Osteoblast (primary cell): ENCODE measurements at regions not wholly inside any gene's neighbourhood (a gene's known extent, or its start where the extent isn't known, plus 50 kb on each side); places are given as distances from the start of the nearest gene placed in this dataset.

Experiments
- DNase-seq: peaks from one replicate; pipeline ENCODE4 v3.0.0; 2011; ENCODE audit warnings: low spot score, mixed read lengths; ENCODE audit not compliant: insufficient read length; ENCODE audit errors: missing footprints
- H2AFZ ChIP-seq: 2 replicates; pipeline ENCODE4 v1.6.0; 2011; ENCODE audit warnings: mild to moderate bottlenecking, low read length
- H3K27ac ChIP-seq: 2 replicates; pipeline ENCODE4 v1.5.1; 2011; ENCODE audit warnings: mild to moderate bottlenecking, low read depth, low read length, moderate library complexity
- H3K27me3 ChIP-seq: 2 replicates; pipeline ENCODE4 v1.6.0; 2012; ENCODE audit warnings: mild to moderate bottlenecking, control low read depth, inconsistent platforms, low read length, moderate library complexity; ENCODE audit not compliant: insufficient read depth
- H3K36me3 ChIP-seq: 2 replicates; pipeline ENCODE4 v1.5.1; 2011; ENCODE audit warnings: mild to moderate bottlenecking, low read length, control low read depth, moderate library complexity; ENCODE audit not compliant: insufficient read depth
- H3K4me1 ChIP-seq: 2 replicates; pipeline ENCODE4 v1.5.1; 2011; ENCODE audit warnings: mild to moderate bottlenecking, low read length, control low read depth, moderate library complexity; ENCODE audit not compliant: insufficient read depth
- H3K4me2 ChIP-seq: 2 replicates; pipeline ENCODE4 v1.6.0; 2011; ENCODE audit warnings: mild to moderate bottlenecking, low read length; ENCODE audit not compliant: insufficient read depth
- H3K4me3 ChIP-seq: fragments of 200-600 bp; sonication (generic); 3 replicates; pipeline ENCODE4 v1.5.1; 2012; ENCODE audit warnings: mild to moderate bottlenecking, low read length, inconsistent platforms; ENCODE audit not compliant: insufficient read depth
- H3K79me2 ChIP-seq: 2 replicates; pipeline ENCODE4 v1.6.0; 2012; ENCODE audit warnings: mild to moderate bottlenecking, low read length, control low read depth, inconsistent platforms; ENCODE audit not compliant: insufficient read depth
- H3K9me3 ChIP-seq: 2 replicates; pipeline ENCODE4 v1.5.1; 2011; ENCODE audit warnings: low read depth, low read length, control low read depth
- H4K20me1 ChIP-seq: 2 replicates; pipeline ENCODE4 v1.6.0; 2012; ENCODE audit warnings: mild to moderate bottlenecking, low read length, control low read depth; ENCODE audit not compliant: insufficient read depth
- CTCF ChIP-seq: IDR thresholded peaks from 2 replicates; pipeline ENCODE4 v1.5.1; 2011; ENCODE audit warnings: mild to moderate bottlenecking, low read depth, low read length, moderate library complexity; ENCODE audit errors: extremely low read depth

GRCh38 chr7:33842150-33842549 is 63.2 kb upstream of the BMPER start:
- no peaks in the 10 kb centered on the region for H3K36me3 ChIP-seq
- no peak for DNase-seq
- no peaks in the 10 kb centered on the region for H4K20me1 ChIP-seq
- peaks cover 12% of the 10 kb centered on the region for H3K4me1 ChIP-seq
- H3K4me3 ChIP-seq = no peak overlapping the region
- no peak overlapping the region for H2AFZ ChIP-seq
- H3K27ac ChIP-seq = no peak overlapping the region
- no peak for TF ChIP-seq CTCF
- H3K27me3 ChIP-seq = no peaks in the 10 kb centered on the region
- H3K79me2 ChIP-seq = no peaks in the 10 kb centered on the region
- H3K4me2 ChIP-seq = no peak overlapping the region
- H3K9me3 ChIP-seq = no peaks in the 10 kb centered on the region

GRCh38 chr7:33845991-33846509 is 59.3 kb upstream of the BMPER start:
- Histone ChIP-seq H4K20me1 (no peaks in the 10 kb centered on the region), H2AFZ (peak overlapping the region; percentile 23), H3K4me1 (peaks cover 16% of the 10 kb centered on the region), H3K27me3 (no peaks in the 10 kb centered on the region), H3K4me2 (peak overlapping the region; percentile 5), H3K4me3 (no peak overlapping the region), H3K9me3 (no peaks in the 10 kb centered on the region), H3K79me2 (no peaks in the 10 kb centered on the region), H3K27ac (no peak overlapping the region), H3K36me3 (no peaks in the 10 kb centered on the region)
- no peak for DNase-seq
- TF ChIP-seq CTCF = no peak

DNA sequence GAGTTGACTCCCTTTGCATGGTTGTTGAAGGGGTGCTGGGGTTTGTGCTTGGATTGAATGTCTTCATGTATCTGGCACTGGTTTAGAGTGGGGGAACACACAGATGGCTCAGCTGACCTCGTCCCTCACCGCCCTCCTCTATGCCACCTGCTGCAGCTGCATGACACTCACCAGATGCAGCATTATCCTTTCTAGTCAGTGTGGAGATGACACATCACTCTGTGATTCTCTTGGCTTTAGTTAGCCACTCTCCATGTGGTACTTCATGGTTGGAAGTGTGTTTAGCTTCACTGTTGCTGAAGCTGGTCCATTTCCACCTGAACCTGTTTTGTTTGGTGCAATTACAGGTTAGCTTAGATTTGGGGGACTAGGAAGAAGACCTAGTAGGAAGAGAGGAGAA is 56.3 kb upstream of the BMPER start:
- Histone ChIP-seq H3K9me3 (no peaks in the 10 kb centered on the region), H3K4me3 (no peak overlapping the region), H3K4me2 (no peak overlapping the region), H2AFZ (no peak overlapping the region), H3K4me1 (peaks cover 22% of the 10 kb centered on the region), H3K36me3 (no peaks in the 10 kb centered on the region), H3K27me3 (no peaks in the 10 kb centered on the region), H4K20me1 (no peaks in the 10 kb centered on the region), H3K79me2 (no peaks in the 10 kb centered on the region), H3K27ac (no peak overlapping the region)
- no peak for TF ChIP-seq CTCF
- no peak for DNase-seq

GRCh38 chr7:33849971-33850559 is 55.3 kb upstream of the BMPER start:
- peaks cover 32% of the 10 kb centered on the region for H3K4me1 ChIP-seq
- no peaks in the 10 kb centered on the region for H3K79me2 ChIP-seq
- no peak for TF ChIP-seq CTCF
- H3K27ac ChIP-seq = no peak overlapping the region
- H3K9me3 ChIP-seq = no peaks in the 10 kb centered on the region
- H3K27me3 ChIP-seq = no peaks in the 10 kb centered on the region
- no peak overlapping the region for H2AFZ ChIP-seq
- no peak for DNase-seq
- H4K20me1 ChIP-seq = no peaks in the 10 kb centered on the region
- no peak overlapping the region for H3K4me2 ChIP-seq
- H3K36me3 ChIP-seq = no peaks in the 10 kb centered on the region
- no peak overlapping the region for H3K4me3 ChIP-seq
